G401 (cell line): ENCODE measurements at regions not wholly inside any gene's neighbourhood (a gene's known extent, or its start where the extent isn't known, plus 50 kb on each side); places are given as distances from the start of the nearest gene placed in this dataset.
"Not testable (repeated sequence)": the region's sequence is repeated elsewhere in the genome, so short reads cannot be mapped to it uniquely, and the experiment has no call there.

Experiments used
- DNase-seq: peaks from one replicate; pipeline ENCODE4 v3.0.0-alpha.2; 2015; ENCODE audit warnings: low spot score
- in situ Hi-C: cut with HindIII; loops from 2 replicates; pipeline ENCODE4 v1.10.0; 2016; ENCODE audit warnings: low sequenced_read_pairs, mixed read lengths

DNA sequence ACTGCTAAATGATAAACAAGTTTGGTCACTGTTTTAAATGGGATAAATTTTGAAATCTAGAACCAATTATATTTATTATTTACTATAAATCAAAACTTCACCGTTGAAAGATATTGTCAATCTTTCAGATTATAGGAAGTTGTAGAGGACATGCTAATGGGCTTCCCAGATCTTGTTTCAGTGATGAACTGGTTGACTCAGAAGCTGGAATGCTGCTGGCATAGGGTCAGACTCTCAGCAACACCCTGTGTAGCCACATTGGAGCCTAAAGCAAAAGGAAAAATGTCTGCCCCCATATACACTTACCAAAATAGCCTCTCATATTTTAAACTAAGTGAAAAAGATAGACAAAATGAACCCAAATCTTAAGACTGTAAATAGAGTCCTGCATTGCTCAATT lies 916.9 kb upstream of the SOX9 start:
- in situ Hi-C loops = no loop called here
- no peak for DNase-seq

DNA sequence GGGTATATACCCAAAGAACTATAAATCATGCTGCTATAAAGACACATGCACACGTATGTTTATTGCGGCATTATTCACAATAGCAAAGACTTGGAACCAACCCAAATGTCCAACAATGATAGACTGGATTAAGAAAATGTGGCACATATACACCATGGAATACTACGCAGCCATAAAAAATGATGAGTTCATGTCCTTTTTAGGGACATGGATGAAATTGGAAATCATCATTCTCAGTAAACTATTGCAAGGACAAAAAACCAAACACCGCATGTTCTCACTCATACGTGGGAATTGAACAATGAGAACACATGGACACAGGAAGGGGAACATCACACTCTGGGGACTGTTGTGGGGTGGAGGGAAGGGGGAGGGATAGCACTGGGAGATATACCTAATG lies 914.9 kb upstream of the SOX9 start:
- DNase-seq, in situ Hi-C loops: not testable (repeated sequence)

DNA sequence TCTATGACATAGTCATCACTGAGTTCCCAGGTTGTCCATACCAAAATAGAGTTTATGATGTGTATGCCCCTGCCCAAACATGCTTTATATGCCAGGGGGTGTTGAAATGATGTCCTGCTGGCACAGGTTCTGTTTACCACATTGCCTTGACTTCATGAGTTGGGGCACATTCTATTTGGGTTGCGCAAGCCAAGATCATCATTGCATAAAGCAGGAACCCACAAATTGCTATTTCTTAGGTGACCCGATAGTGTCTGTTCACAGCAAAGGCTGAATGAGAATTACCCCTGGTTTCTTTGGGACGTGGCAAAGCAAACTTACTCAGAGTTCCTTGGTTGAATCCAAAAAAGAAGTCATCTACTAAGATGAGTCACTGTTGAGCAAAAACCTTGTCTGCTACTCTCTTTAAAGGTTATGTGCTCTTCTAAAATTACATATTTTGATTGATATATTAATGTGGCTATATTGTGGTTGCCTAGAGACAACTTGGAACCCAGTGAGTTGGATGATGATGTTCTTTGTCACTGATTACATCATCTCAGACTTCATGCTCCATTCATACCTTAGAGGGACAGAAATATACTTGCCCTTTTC lies 912.6 kb upstream of the SOX9 start:
- no peak for DNase-seq
- in situ Hi-C loops = no loop called here

DNA sequence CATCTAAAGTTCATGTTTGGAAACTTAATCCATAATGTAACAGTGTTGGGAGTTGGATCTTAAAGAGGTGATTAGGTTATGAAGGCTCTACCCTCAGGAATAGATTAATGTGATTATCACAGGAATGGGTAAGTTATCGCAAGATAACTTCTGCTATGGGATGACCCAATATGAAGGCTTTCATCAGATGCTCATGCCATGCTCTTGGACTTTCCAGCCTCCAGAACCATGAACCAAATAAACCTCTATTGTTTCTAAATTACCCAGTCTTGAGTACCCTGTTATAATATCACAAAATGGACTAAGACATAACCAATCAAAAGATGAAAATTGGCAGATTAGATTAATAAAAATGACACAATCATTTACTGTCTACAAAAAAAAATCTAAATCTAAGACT lies 906.9 kb upstream of the SOX9 start:
- in situ Hi-C loops = no loop called here
- DNase-seq = no peak

DNA sequence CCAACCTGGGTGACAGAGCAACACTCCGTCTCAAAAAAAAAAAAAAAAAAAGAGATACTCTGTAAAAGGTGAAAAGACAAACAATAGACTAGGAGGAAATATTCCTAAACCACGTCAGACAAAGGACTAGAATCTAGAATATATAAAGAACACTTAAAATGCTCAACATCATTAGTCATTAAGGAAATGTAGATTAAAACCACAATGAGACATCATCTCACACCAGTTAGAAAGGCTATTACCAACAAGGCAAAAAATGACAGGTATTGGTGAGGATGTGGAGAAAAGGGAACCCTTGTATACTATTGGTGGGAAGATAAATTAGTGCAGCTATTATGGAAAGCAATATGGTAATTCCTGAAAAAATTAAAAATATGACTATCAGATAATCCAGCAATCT lies 903.1 kb upstream of the SOX9 start:
- no peak for DNase-seq
- in situ Hi-C loops = no loop called here

DNA sequence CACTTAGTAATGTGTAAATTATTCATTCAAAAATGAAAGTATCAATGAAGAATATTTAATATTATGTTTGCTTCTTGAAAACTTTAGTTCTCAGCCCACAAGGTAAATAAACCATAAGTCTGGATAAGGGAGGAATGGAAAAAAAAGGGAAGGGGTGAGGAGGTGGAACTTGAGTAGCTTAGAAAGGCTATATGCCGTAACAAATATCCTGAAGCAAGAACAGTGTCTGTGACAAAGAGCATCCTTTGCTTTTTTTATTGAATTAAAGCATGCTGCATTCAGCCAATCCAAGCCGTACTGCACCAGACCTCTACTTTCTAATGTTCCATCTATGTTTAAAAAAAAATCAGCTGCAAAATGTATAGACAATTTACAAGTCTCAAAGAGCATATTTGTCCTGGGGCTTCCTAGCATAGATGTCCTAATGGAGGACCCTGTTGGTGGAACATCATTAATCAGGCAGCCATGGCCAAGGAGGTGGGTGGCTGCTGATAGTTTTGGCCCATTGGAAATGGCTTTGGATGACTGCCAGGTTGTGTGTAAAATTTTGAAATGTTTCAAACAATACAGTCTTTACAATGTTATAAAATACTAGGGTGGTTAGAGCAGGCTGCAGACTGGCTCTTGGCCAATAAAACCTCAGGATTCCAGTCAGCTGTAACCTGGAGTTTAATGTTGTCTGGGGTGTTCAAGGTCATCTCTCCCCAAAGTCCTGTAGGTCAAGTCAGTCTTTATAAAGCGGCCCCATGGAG lies 895.8 kb upstream of the SOX9 start:
- in situ Hi-C loops = no loop called here
- no peak for DNase-seq

DNA sequence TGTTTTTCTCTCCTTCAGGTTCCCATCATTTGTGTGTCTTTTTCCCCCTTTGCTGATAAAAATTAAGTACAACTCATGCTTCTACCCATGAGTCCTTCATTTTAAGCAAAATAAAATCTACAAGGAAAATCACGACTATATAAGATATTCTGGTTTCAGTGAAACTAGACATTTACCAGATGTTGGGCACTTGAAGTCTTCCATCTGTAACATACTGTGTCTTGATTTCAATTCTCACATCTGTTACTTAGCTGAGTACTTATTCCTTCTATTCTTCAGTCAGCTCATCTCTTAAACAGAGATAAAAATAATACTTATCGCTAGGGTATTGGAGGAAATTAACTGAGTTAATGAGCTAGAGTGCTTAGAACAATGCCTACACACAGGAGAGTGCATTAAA lies 893.0 kb upstream of the SOX9 start:
- no peak for DNase-seq
- in situ Hi-C loops = no loop called here

DNA sequence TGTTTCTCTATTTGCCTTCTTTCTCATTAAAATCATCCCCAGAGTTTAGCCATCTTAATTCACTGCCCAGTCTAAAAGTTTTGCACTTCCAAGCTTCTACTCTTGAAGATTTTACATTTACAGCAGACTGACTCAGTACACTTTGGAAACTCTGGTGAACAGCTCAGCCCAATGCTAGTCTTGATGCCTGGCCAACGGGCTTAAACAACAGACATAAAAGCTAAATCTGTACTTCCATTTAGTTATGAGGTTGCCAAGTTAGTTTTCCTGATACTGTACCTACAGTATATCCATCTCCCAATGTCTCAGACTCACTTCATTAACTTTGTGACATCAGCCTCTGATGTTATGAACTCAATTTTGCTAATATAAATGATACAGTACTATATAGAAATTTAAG lies 891.8 kb upstream of the SOX9 start:
- no peak for DNase-seq
- in situ Hi-C loops = no loop called here

DNA sequence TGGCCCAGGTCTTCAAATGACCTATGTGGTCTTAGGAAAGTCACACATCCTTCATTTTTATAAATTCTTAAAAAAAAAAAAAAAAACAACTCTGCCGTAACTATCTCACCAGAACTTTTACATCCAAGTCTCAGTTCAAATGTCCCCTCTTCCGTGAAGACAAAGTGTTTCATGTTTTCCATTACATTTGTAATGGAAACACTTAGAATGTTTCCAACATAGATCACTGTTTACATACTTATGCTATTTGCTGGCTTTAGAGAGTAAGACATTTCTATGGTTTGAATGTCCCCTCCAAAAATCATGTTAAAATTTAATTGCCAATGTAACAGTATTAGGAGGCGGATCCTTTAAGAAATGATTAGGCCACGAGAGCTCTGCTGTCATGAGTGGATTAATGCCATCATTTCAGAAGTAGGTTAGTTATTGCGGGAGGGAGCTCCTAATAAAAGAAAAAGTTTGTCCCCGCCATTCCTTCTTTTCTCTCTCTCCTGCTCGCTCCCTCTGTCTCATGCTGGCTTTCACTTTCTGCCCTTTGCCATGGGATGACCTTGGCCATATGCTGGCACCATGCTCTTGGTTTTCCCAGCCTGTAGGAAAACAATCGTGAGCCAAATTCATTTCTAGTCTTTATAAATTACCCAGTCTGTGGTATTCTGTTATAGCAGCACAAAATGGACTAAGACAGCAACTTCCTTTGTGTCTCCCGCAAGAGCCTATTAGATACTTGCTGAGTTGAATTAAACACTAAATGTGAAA lies 887.8 kb upstream of the SOX9 start:
- DNase-seq = no peak
- in situ Hi-C loops = no loop called here

DNA sequence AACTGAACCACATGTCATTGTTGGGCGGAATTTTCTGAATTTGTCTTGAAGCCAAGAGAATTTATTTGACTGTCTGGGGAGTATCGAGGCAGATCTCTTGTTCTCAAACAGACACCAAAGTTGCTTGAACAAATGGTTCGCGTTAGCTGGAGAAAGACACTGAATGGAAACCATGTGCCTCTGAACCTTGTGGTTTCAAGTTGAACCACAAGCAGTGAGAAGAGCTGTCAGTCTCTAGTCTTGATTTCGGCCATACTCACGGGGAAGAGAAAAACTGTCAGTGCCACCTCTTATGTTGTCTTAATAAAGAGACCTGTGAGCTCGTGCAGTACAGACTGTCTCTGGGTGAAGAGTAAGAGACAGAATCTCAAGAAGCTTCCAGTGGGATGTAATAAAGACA lies 886.5 kb upstream of the SOX9 start:
- in situ Hi-C loops = no loop called here
- DNase-seq = no peak

DNA sequence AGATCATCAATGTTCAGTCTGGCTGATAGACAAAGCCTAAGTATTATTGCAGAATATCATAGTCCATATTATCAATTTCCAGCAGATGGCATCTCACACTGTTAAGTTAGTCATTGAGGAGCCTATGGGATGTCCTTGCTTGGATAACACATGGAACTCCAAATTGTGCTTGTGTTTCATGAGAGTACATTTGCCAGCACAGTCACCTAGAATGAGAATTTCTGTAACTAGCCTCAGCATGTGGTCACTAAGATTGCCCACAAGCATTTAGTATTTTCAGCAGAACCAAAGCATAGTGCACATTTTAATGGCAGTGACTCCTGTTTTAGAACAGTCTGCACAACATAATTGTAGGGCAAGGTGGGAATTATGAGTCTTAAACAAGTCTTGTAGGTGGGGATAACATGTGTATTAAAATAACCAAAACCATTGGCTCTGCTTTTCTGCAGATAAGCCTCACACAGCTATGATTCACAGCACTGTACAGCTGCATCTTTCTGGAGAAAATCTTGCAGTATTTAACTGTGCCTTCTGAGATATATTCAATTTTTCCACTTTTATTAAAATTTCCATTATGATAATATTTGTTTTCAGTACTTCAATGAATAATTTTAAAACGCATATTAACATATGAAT lies 882.8 kb upstream of the SOX9 start:
- in situ Hi-C loops = no loop called here
- peak; percentile 6 for DNase-seq

DNA sequence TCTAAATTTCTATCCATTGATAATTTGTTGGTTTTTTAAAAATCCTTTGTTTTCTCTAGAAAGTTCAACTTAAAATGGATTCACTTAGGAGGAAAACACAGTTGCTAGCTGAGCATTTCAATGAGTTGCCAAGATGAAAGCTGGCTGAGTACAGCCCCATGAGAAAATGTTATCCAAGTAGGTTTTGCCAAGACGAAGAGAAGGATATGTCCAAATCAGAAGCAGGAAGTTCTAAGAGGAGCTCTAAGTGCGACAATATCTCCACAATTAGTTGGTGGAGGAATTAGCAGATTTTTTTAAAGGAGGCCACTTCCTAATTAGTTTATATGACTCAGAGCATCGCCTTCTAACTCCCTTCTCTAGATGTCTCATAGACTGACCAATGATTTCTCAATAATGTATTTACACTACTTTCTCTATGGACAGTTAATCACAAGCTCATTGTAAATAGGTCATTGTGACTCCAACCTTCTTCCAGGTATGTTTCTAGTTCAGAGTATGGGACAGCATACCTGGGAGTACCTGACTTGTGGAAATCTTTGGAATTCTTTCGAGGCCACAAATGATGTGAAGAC lies 873.3 kb upstream of the SOX9 start:
- in situ Hi-C loops = no loop called here
- no peak for DNase-seq

DNA sequence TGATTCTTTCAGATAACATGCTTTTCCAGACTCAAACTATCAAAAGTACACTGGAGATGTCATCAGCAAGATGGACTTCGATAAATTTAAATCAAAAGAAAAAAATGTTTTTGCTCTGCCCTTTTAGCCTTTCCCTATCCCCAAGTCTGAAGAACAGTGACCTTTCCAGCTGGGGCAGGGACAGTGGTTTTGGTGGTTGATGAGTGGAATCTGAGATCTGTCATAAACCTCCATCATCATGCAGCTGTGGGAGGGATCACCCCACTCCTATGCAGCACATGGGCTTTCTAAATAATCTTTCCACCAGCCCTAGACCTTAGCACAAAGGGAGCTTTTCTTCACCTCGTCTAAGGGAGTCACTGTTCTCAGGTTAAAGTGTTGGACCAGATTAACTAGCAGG lies 869.5 kb upstream of the SOX9 start:
- in situ Hi-C loops = no loop called here
- no peak for DNase-seq

DNA sequence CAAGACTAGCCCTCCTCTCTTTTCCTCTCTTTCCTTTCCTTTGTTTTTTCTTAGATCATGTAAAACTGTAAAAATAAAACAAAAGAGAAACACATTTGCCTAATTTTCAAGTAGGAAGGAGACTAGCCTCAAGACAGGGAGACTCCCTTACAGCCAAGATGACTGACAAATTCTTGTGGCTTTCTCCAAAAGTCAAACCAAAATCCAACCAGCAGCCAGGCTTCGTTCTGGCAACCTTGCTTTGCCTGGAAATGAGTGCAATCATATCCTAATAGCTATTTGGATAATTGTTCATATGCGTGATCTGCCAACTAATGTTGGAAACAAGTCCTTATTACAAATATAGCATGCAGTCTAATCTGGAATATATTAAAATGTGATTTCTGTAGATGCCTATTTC lies 868.9 kb upstream of the SOX9 start:
- DNase-seq = no peak
- in situ Hi-C loops = no loop called here

DNA sequence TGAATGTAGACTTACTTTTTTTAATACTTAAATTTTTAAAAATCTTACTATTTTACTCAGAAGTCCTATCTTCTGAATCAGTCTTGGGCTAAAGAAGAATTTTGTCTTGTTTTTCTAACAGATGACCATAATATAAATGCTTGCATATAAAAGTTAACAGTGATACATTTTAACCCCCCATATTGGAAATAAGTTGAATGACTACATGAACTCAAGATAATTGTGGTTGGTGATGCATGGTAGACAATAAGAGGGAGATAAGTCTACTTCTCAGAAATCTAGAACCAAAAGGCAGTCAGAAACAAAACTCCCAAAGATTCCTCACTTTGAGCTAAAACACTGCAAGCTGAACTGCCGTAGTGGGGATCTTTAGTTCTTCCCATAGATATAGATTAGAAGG lies 868.4 kb upstream of the SOX9 start:
- in situ Hi-C loops = no loop called here
- DNase-seq = no peak

DNA sequence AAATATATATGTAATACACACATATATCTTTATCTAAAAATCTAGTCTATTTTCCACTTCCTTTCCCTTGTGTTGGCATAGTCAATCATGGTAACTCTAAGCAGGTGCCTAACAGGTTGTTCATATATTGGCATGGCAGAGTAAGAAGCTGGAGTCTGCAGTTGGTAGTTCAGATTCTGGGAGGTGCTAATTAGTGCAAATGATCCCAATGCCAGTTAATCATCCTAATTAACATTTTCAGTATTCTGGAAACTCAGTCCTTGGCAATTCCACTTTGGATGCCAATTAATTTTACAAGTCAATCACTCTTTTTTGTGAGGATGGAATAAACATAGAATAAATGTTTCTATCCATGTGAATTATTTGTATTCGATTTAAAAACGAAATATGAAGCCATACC lies 863.7 kb upstream of the SOX9 start:
- no peak for DNase-seq
- in situ Hi-C loops = no loop called here

DNA sequence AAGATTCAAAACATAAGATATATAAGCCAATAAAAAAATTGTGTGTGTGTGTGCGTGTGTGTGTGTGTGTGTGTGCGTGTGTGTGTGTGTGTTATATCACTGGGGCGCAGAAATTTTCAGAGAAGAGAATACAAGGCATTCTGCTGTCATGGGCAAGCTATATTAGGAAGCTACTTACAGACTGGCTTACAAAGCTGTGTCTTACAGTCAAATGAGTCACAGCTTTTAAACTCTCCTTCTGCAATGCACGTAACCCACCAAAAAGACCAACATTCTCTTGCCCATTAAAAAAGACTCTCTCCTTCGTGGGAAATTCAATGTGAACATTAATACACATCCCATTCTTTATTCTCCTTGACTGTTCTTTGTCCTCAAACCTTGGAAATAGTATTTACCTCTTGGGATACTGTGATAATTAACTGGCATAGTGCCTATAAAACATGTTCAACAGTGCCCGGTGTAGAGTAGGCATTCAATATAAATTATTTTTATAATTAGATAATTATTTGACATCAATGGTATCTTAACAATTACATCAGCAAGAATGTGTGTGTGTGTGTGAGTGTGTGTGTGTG lies 860.4 kb upstream of the SOX9 start:
- in situ Hi-C loops = no loop called here
- no peak for DNase-seq

DNA sequence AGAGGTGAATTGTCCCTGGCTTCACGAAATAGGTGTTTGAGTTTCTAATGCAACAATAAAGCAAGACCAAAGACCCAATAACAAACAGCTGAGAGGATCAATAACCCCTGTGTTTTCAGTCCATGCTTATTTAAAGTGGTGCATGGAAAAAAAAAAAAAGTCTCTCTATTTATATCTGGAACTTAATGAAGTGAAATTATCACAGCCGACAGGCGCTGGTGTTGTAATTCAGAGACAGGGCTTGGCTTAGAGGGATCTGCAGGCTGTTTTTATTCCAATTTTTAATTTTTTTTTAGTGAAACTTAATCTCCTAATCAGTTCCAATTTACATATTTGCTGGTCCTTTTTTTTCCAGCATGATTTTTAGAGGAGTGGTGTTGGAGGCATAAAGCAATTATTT lies 858.2 kb upstream of the SOX9 start:
- DNase-seq = no peak
- in situ Hi-C loops = no loop called here

DNA sequence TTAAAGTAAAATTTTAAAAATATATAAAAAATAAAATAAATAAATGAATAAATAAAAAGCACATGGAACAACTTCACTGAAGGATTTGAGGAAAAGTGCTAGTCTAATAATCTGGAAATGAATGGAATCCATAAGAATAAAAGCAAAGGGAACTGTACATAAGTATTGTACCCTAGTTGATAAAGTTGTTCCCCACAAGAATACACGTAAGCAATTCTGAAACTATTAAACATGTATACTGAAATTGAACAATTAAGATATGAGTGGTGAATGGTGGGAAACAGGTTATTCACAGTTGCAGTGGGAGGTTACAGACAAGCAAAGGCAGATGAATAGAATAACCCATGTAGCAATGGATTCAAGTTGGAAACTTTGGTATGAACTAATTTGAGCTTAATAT lies 853.2 kb upstream of the SOX9 start:
- no peak for DNase-seq
- in situ Hi-C loops = no loop called here

DNA sequence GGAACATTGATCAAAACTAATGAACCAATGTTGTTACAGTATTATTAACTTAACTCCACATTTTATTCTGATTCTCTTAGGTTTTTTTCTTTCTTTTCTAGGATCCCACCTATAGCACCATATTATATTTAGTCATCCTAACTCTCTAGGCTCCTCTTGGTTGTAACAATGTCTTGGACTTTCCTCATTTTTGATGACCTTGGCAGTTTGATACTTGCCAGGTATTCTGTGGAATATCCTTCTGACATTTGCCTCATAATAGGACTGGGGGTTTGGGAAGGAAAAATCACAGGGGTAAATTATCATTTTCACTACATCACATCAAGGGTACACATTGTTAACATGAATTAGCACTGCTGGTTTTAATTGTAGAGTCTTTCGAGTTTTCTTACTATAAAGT lies 851.6 kb upstream of the SOX9 start:
- in situ Hi-C loops = no loop called here
- DNase-seq = no peak
